ENCODE measurements at regions not wholly inside any gene's neighbourhood (a gene's known extent, or its start where the extent isn't known, plus 50 kb on each side); places are given as distances from the start of the nearest gene placed in this dataset.

DNA sequence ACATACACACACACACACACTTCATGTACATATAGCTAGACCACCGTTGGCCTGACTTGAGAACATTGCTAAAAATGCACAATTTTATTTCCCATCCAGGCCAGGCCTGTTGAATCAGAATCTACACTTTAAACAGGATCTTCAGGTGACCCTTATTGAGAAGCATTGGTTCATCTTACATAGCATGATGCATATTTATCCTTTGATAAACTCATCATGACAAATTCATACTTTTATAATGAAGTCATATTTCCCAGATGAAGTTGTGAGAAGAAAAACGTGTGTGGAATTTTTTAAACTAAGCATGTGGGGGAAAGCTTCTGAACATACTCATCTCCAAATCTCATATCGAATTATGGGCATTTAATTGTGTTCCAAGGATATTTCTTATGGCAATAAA lies 877.7 kb downstream of the MRPL39 start:
- Mint-ChIP-seq H3K27ac (no peak overlapping the region), H3K4me1 (no peaks in the 10 kb centered on the region), H3K27me3 (ENCODE audit: low read depth) (no peaks in the 10 kb centered on the region), H3K9me3 (no peaks in the 10 kb centered on the region), H3K4me3 (no peak overlapping the region), H3K36me3 (ENCODE audit: low read depth) (no peaks in the 10 kb centered on the region)
- TF ChIP-seq, protein P1, sequence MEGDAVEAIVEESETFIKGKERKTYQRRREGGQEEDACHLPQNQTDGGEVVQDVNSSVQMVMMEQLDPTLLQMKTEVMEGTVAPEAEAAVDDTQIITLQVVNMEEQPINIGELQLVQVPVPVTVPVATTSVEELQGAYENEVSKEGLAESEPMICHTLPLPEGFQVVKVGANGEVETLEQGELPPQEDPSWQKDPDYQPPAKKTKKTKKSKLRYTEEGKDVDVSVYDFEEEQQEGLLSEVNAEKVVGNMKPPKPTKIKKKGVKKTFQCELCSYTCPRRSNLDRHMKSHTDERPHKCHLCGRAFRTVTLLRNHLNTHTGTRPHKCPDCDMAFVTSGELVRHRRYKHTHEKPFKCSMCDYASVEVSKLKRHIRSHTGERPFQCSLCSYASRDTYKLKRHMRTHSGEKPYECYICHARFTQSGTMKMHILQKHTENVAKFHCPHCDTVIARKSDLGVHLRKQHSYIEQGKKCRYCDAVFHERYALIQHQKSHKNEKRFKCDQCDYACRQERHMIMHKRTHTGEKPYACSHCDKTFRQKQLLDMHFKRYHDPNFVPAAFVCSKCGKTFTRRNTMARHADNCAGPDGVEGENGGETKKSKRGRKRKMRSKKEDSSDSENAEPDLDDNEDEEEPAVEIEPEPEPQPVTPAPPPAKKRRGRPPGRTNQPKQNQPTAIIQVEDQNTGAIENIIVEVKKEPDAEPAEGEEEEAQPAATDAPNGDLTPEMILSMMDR (IDR thresholded peaks at IDR 0.05; ENCODE audit: unreplicated experiment in 3 of 3) = no peak

DNA sequence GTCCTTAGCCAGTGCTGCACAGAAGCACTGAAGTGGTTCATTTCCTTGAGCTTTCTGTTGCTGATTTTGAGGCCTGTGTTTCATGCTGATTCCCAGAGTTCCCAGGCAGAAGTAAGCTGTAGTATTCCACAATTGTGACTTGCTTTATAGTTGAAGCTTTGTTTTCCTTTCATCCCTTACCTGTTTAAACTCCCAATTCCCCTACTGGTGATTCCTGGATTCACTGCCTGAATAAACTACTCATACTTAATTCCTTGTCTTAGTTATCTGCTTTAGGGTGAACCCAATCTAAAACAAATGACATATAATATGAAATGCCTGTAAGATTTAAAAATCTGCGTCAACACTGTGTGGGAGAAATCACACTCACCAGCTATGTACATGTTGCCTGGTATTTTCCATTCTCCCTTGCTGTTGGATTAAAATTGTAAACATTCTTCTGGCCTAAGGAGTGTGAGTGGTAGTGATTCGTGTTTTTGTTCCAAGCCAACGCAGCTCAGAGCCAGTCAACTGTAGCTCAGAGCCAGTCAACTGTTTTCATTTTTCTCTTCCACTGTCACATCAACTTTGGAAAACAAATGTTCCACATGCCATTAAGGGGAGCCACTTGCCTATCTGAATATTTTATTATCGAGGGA lies 879.4 kb downstream of the MRPL39 start:
- Mint-ChIP-seq H3K27me3 (ENCODE audit: low read depth) (no peaks in the 10 kb centered on the region), H3K4me3 (no peak overlapping the region), H3K9me3 (no peaks in the 10 kb centered on the region), H3K4me1 (no peaks in the 10 kb centered on the region), H3K27ac (peak overlapping the region; percentile 53 to 88 (median 76)), H3K36me3 (ENCODE audit: low read depth) (no peaks in the 10 kb centered on the region)
- TF ChIP-seq, protein P1 (IDR thresholded peaks at IDR 0.05; ENCODE audit: unreplicated experiment in 3 of 3) = no peak

DNA sequence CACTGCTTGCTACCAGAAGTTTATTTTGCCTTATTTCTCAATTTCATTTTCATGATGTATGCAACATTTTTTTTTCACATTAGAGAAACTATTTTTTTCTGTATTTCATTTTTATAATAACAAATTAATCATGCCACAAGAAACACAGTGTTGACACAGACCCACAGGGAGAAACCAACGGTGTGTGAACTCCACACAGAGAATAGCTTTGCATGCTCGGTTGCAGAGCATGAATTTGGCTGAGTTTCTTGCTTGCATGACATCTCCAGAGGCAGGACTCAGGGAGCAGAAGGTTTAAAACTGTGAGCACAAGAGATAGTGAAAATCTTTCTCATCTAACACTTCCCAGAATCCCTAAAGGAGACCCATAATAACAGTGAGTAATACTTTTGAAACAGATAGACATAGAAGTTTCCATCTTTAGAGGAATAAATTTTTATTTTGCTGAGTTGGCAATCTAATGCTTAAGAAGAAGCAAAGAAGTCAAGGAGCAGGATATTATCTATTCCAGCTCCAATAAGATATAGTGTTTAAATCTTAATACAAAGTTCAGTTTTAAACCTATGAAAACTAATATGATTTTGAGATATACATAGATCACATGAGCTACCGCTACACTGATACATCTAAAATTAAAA lies 890.9 kb downstream of the MRPL39 start:
- Mint-ChIP-seq H3K4me3 (no peak overlapping the region), H3K4me1 (no peaks in the 10 kb centered on the region), H3K27me3 (ENCODE audit: low read depth) (no peaks in the 10 kb centered on the region), H3K9me3 (peaks cover 4% of the 10 kb centered on the region), H3K36me3 (ENCODE audit: low read depth) (no peaks in the 10 kb centered on the region), H3K27ac (peak overlapping the region in 2 of 3 experiments; percentile 27 to 55)
- TF ChIP-seq, protein P1 (IDR thresholded peaks at IDR 0.05; ENCODE audit: unreplicated experiment in 3 of 3) = no peak

DNA sequence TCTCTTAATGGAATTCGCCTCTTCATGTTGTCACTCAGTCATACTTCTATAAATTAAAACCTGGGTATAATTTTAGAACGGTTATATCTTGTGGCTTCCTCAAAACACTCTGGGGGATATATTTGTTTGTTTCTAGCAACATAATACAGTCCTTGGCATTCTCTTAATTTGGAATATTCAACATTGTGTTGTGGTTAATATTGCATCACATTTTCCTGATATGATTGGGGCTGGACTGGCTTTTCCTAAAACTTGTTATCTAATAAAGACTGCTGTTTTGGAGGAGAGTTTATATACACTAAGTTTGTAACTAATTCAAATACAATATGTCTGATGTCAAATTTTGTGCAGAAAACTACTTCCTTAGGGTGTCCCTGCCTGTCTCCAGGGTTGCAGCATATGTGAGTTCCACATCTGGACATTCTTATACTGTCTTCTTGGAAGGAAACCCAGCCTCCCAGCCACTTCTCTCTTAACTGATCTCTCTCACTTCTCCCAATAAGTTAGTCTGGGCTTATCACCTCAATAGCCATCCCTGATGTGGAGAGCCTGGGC lies 892.6 kb downstream of the MRPL39 start:
- Mint-ChIP-seq H3K4me3 (no peak overlapping the region), H3K27ac (no peak overlapping the region), H3K27me3 (ENCODE audit: low read depth) (no peaks in the 10 kb centered on the region), H3K4me1 (no peaks in the 10 kb centered on the region), H3K9me3 (peaks cover 6% of the 10 kb centered on the region), H3K36me3 (ENCODE audit: low read depth) (no peaks in the 10 kb centered on the region)
- TF ChIP-seq, protein P1 (IDR thresholded peaks at IDR 0.05; ENCODE audit: unreplicated experiment in 3 of 3) = no peak

DNA sequence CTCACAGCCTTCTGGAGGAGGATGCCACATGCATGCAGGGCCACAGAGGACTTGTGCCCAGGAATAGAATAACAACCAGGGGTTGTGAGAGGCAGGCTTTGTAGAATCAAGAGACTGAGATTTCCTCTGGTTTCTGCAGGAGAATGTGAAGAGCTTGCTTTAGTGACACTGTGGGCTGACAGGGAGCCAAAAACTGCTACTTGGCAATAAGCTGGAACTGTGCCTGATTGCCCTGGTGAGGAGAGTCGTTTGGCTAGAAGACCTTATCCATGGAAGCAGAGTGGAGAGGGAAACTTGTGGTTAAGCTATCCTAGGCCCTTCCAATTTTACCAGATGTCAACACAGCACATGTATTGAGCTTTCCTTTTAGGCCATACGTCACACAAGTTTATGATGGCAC lies 902.1 kb downstream of the MRPL39 start:
- Mint-ChIP-seq H3K9me3 (peaks cover 4% of the 10 kb centered on the region), H3K4me3 (no peak overlapping the region), H3K27me3 (ENCODE audit: low read depth) (no peaks in the 10 kb centered on the region), H3K36me3 (ENCODE audit: low read depth) (no peaks in the 10 kb centered on the region), H3K27ac (no peak overlapping the region), H3K4me1 (no peaks in the 10 kb centered on the region)
- TF ChIP-seq, protein P1 (IDR thresholded peaks at IDR 0.05; ENCODE audit: unreplicated experiment in 3 of 3) = no peak

All from nephron (organoid).